Left lobe of liver (tissue), 2 donors: ENCODE measurements at regions not wholly inside any gene's neighbourhood (a gene's known extent, or its start where the extent isn't known, plus 50 kb on each side); places are given as distances from the start of the nearest gene placed in this dataset.
"Not testable (repeated sequence)": the region's sequence is repeated elsewhere in the genome, so short reads cannot be mapped to it uniquely, and the experiment has no call there.

Experiments
- ATAC-seq: fragments of 200-7000 bp; cut with Tn5 transposase; one replicate; pipeline ENCODE4 v1.9.1; 2020; ENCODE audit warnings: mild to moderate bottlenecking, moderate library complexity
- DNase-seq: peaks from one replicate; pipeline ENCODE4 v3.0.0-alpha.2; 2020; ENCODE audit warnings: low spot score
- donor health status: DM: no; HTN: no; CAD: no; lungs with moderate emphysema.
- donor health status: DM: no; HTN: yes; CAD: no.

DNA sequence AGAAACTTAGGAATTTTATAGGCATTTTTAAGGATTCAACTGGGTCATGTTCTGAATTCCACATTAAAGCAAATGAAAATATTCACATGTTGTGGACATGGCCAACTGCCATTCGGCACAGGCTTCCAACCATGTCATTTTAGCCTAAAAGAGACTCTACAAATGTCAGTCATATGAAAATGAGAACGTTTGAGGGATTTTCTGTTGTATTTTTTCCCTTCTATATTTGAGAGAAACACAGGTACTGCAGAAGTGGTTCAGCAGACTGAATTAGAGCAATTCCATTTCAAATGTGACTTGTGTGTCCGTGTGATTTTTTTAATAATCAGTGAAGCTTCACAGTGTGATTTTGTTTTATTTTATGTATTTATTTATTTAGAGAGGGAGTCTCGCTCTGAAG is 124.3 kb downstream of the TP53TG3F start:
- not testable (repeated sequence) for DNase-seq, ATAC-seq

GRCh38 chr16:33588589-33588988 is 129.2 kb downstream of the TP53TG3F start:
- DNase-seq, ATAC-seq: not testable (repeated sequence)

DNA sequence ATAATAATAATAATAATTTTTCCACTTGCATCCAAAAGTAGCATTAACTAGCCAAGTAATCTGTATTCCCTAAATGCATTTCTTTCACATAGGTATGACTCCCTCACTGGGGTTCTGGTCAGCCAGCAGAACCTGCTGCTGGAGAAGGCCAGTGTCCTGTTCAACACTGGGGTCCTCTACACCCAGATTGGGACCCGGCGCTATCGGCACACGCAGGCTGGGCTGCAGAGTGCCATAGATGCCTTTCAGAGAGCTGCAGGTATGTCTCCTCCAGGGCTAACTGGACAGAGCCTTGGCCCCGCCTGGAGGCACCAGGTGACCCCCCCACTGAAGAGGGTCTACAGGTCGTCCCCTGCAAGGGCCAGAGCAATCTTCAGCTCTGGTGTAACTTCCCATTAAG is 133.9 kb downstream of the TP53TG3F start:
- ATAC-seq, DNase-seq: not testable (repeated sequence)

DNA sequence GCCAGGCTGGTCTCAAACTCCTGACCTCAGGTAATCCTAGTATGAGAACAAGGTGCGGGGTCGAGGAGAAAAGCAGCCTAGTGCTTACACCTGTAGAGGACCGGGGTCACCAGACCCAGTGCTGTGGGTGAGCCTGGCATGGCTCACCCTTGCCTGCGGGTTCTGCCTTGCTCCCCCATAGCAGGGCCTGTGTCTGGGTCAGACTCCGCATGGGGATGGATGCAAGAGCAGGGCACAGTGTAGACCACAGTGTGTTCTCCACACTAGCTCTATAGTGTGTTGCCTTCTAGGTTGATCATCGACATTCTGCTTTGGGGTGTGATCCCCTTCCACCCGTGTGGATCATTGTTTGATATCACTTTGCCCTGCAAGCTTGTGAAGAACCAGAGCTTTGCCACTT is 135.7 kb downstream of the TP53TG3F start:
- not testable (repeated sequence) for DNase-seq, ATAC-seq

GRCh38 chr16:33601029-33601428 is 141.6 kb downstream of the TP53TG3F start:
- not testable (repeated sequence) for DNase-seq, ATAC-seq

DNA sequence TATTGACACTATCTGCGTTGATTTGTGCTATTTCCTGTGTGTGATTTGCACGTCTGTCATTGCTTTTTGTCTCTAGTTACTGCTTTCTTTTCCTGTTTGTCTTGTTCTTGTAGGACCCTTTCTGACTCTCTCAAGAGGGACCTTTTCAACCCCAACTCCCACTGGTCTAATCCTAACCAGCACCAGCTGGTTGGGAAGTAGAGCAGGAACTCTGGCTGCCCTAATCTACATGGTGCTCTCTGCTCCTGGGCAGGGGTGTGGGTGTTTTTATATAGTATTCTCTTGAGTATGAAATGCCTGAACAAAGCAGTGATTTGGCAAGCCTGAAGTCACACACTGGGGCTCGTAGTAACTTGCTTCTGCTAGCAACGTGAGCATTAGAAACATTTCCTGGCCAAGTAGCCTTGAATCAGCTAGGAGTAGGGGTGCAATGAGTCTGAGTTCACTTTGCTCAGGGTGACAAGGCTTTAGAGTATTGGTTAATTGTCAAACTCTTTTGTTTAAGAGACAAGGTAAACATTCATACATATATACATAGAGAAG is 164.2 kb downstream of the TP53TG3F start:
- DNase-seq, ATAC-seq: not testable (repeated sequence)

DNA sequence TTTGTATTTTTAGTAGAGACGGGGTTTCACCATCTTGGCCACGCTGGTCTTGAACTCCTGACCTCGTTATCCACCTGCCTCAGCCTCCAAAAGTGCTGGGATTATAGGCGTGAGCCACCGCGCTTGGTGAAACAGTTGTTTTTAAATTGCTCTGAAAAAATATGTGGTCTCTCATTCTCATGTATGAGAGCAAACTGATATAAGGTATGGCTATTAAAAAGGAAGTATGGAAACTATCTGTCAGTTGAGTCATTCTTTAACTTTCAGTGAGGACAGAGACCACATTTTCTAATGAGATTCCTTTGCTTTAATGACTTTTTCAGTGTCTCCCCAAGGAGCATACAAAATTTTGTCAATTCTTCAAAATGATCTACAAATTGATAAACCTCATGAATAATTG is 169.5 kb downstream of the TP53TG3F start:
- not testable (repeated sequence) for ATAC-seq

GRCh38 chr16:33631713-33632112 is 172.3 kb downstream of the TP53TG3F start:
- not testable (repeated sequence) for ATAC-seq, DNase-seq

More for the DNA sequence above, 169.5 kb downstream of the TP53TG3F start:
- not testable (repeated sequence) for DNase-seq

- ATAC-seq, DNase-seq: not testable (repeated sequence)
Observed at GRCh38 chr16:33634057-33634456, 174.6 kb downstream of the TP53TG3F start.

GRCh38 chr16:33636760-33637159 is 177.3 kb downstream of the TP53TG3F start:
- not testable (repeated sequence) for DNase-seq, ATAC-seq

- DNase-seq, ATAC-seq: not testable (repeated sequence)
Observed at GRCh38 chr16:33643270-33643669, 183.9 kb downstream of the TP53TG3F start.

DNA sequence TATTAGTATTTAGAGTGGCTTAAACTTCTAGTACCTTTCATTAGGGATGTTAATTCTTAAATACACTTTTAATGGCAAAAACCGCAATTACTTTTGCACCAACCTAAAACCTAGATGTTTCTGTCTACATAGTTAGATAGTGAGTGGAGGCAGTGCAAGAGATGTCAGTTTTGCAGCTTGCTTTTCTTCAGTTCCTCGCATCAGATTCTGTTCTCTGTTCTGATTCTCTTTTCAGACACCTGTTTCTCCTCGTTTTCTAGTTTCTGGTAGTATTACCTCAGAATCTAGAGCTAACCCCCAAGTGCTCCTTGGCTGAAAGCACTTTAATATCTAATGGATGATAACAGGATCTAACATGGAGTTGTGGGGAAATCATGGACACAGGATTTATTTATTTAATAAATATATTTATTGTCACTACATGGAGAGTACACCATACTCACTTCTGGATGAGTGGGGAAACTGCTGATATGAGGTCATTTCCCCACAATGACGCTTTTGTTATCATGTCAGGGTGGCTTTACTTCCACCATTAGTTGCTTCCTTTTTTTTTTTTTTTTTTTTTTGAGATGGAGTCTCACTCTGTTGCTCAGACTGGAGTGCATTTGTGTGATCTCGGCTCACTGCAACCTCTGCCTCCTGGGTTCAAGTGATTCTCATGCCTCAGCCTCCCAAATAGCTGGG is 184.4 kb downstream of the TP53TG3F start:
- ATAC-seq, result not testable (repeated sequence)

GRCh38 chr16:33646386-33646785 is 187.0 kb downstream of the TP53TG3F start:
- not testable (repeated sequence) for ATAC-seq, DNase-seq

More for the DNA sequence above, 184.4 kb downstream of the TP53TG3F start:
- not testable (repeated sequence) for DNase-seq

- DNase-seq, ATAC-seq: not testable (repeated sequence)
Observed at GRCh38 chr16:33655756-33656155, 196.3 kb downstream of the TP53TG3F start.

- DNase-seq, result not testable (repeated sequence)
- peak; percentile 89 for ATAC-seq
Observed at GRCh38 chr16:33656394-33656793, 197.0 kb downstream of the TP53TG3F start.

DNA sequence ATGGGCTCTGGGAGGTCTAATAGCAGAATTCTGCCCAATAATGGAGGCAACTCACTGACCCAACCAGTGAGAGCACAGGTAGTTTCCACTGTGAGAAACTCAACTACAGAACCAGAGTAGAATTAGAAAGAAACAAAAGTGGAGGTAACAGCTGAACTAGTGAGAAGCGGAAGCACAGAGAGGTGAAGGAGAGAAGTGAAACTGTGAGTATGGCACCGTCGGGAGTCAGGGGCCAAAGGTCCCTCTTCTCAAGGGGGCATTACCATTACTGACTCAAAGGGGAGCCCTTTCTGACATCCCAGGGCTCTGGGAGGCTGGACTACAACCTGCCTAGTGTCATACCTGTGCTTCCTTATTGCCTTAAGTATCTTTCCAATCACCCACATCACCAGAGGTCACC is 198.3 kb downstream of the TP53TG3F start:
- ATAC-seq, DNase-seq: not testable (repeated sequence)

DNA sequence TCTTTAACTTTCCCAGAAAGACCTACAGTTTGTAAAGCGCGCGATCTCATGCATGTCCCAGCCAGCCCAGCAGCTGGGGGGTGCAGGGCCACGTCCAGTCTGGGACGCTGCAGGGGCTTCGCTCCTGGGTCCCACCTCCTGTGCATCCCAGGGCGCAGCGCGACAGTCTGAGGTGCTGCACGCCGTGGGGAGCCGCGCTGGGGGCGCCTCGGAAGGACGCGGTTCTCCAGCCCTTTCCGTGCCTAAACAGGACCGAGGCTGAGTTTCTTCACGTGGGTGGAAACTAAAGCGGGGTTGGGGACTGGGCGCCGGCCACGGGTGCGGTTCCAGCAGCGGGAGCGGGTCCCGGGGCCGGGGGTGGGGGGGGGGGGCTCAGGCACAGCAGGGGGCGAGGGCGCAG is 221.4 kb downstream of the TP53TG3F start:
- not testable (repeated sequence) for DNase-seq, ATAC-seq

DNA sequence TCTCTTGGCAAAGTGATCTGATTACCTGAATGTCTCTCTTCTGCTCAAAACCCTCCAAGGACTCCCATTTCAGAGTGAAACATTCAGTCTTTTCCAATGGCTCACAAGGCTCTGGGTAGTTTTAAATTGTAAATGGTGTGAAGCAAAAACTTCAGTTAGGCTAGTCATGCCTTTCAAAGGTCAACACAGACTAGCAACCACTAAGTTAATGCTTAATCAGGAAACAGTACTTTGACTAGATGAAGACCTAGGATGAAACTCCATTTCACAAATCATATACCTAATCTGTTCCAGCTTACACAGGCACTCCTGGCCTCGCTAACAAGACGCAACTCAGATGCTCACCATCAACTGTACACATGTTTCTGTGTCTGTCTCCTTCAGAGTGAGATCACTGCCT is 240.9 kb downstream of the TP53TG3F start:
- ATAC-seq, DNase-seq: not testable (repeated sequence)

GRCh38 chr16:33706845-33707590 is 247.6 kb downstream of the TP53TG3F start:
- not testable (repeated sequence) for ATAC-seq, DNase-seq

DNA sequence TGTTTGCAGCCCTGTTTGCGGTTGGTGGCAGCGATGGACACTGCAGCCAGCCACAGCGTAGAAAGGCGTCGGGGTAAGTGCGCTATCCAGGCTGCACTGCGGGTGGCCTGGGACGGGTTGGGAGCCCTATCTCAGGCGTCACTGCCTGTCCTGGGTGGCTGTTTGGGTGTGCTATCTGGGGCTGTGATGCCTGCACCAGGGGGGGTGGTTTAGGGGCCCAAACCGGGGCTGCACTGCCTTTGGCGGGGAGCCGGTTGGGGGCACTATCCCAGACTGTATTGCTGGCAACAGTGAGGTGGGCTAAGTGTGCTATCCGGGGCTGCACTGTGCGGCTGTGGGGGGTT is 248.2 kb downstream of the TP53TG3F start:
- ATAC-seq, DNase-seq: not testable (repeated sequence)
